SK-N-SH (cell line): ENCODE measurements at regions not wholly inside any gene's neighbourhood (a gene's known extent, or its start where the extent isn't known, plus 50 kb on each side); places are given as distances from the start of the nearest gene placed in this dataset.

Experiments used
- CTCF ChIA-PET: fragments of 300-600, 350-600 bp; formaldehyde crosslinking; extraction: SDS; loops from one replicate; lab custom pipeline; 2021; lab: Yijun Ruan, JAX
- POLR2A ChIA-PET: fragments of 350-600 bp; sonication (Branson Sonifier 250); formaldehyde crosslinking; extraction: SDS; loops from one replicate; lab custom pipeline; 2020; ENCODE audit warnings: antibody characterized with exemption, inconsistent platforms; lab: Yijun Ruan, JAX
- DNase-seq: peaks from one replicate; pipeline ENCODE4 v3.0.0; 2012
- H2AFZ ChIP-seq: fragments of 200-600 bp; sonication (generic); 2 replicates; pipeline ENCODE4 v1.8.1; 2016; ENCODE audit warnings: antibody characterized with exemption, mild to moderate bottlenecking, low read depth
- H3F3A ChIP-seq: fragments of 200-600 bp; sonication (generic); replicated peaks from 2 replicates; pipeline ENCODE3; 2016; ENCODE audit warnings: antibody characterized with exemption, mild to moderate bottlenecking; ENCODE audit not compliant: insufficient read depth
- H3K27ac ChIP-seq, 2 experiments: fragments of 200-500 bp in 1 of 2; fragments of 200-600 bp in 1 of 2; sonication (Bioruptor generic) in 1 of 2; sonication (generic), shearing (Covaris generic) in 1 of 2; 2 replicates each; pipeline versions ENCODE4 v1.5.1 to v1.6.1; 2014 to 2016; ENCODE audit warnings: low read depth in 2 of 2, inconsistent platforms in 1 of 2, low read length in 1 of 2, mild to moderate bottlenecking in 1 of 2, mixed read lengths in 1 of 2
- H3K27me3 ChIP-seq: fragments of 200-600 bp; sonication (generic), shearing (Covaris generic); 2 replicates; pipeline ENCODE4 v1.6.1; 2016; ENCODE audit warnings: mixed run types; ENCODE audit not compliant: insufficient read depth
- H3K36me3 ChIP-seq, 2 experiments: fragments of 200-500 bp in 1 of 2; fragments of 200-600 bp in 1 of 2; sonication (Bioruptor generic) in 1 of 2; sonication (generic) in 1 of 2; replicated peaks in 1 of 2; 2 replicates each; pipeline versions ENCODE3 to v1.5.1; 2014 to 2016; ENCODE audit warnings: low read length in 1 of 2, mild to moderate bottlenecking in 1 of 2; ENCODE audit not compliant: insufficient read depth in 2 of 2, control insufficient read depth in 1 of 2
- H3K4me1 ChIP-seq, 2 experiments: fragments of 200-500 bp in 1 of 2; fragments of 200-600 bp in 1 of 2; sonication (Bioruptor generic) in 1 of 2; sonication (generic), shearing (Covaris generic) in 1 of 2; 2 replicates each; pipeline versions ENCODE4 v1.5.1 to v1.6.1; 2014 to 2016; ENCODE audit warnings: low read depth in 1 of 2, low read length in 1 of 2, mixed run types in 1 of 2; ENCODE audit not compliant: insufficient read depth in 2 of 2, control insufficient read depth in 1 of 2
- H3K4me2 ChIP-seq: fragments of 200-600 bp; sonication (generic), shearing (Covaris generic); 2 replicates; pipeline ENCODE4 v1.6.1; 2017; ENCODE audit warnings: mixed run types
- H3K4me3 ChIP-seq, 2 experiments: fragments of 200-500 bp in 1 of 2; fragments of 200-600 bp in 1 of 2; sonication (Bioruptor generic) in 1 of 2; sonication (generic), shearing (Covaris generic) in 1 of 2; 2 replicates each; pipeline versions ENCODE4 v1.5.1 to v1.8.1; 2014 to 2016; ENCODE audit warnings: low read depth in 2 of 2, inconsistent platforms in 1 of 2, low read length in 1 of 2, mild to moderate bottlenecking in 1 of 2, mixed read lengths in 1 of 2, moderate library complexity in 1 of 2
- H3K79me2 ChIP-seq: fragments of 200-600 bp; sonication (generic); 2 replicates; pipeline ENCODE4 v1.8.1; 2017; ENCODE audit warnings: mild to moderate bottlenecking; ENCODE audit not compliant: insufficient read depth
- H3K9ac ChIP-seq: fragments of 200-600 bp; sonication (generic); 2 replicates; pipeline ENCODE4 v1.6.1; 2017; ENCODE audit warnings: mixed run types
- H3K9me2 ChIP-seq: fragments of 200-600 bp; sonication (generic); 2 replicates; pipeline ENCODE4 v1.6.1; 2017; ENCODE audit warnings: mixed run types
- H3K9me3 ChIP-seq: fragments of 200-600 bp; sonication (generic); 2 replicates; pipeline ENCODE4 v1.6.1; 2017; ENCODE audit warnings: mixed run types, mild to moderate bottlenecking, moderate library complexity
- H4K20me1 ChIP-seq: fragments of 200-600 bp; sonication (generic); 2 replicates; pipeline ENCODE4 v1.6.1; 2017; ENCODE audit warnings: mild to moderate bottlenecking, mixed run types; ENCODE audit not compliant: insufficient read depth
- CHD2 ChIP-seq: fragments of 150-350 bp; IDR thresholded peaks from 2 replicates; pipeline ENCODE4 v1.6.1; 2018; ENCODE audit warnings: low read length; ENCODE audit not compliant: partially characterized antibody
- FOXM1 ChIP-seq: IDR thresholded peaks from 2 replicates; pipeline ENCODE4 v1.4.0; 2012; ENCODE audit warnings: low read depth, mild to moderate bottlenecking
- JUND ChIP-seq: IDR thresholded peaks from 2 replicates; pipeline ENCODE4 v1.4.0; 2012
- MXI1 ChIP-seq: IDR thresholded peaks from 2 replicates; pipeline ENCODE4 v1.6.1; 2012; ENCODE audit warnings: mild to moderate bottlenecking, low read depth, low read length, improper control_type of control experiment
- PBX3 ChIP-seq: IDR thresholded peaks from 2 replicates; pipeline ENCODE4; 2012
- RCOR1 ChIP-seq: fragments of 150-350 bp; IDR thresholded peaks from 2 replicates; pipeline ENCODE4 v1.6.1; 2017; ENCODE audit warnings: antibody characterized with exemption, low read length
- RXRA ChIP-seq: IDR thresholded peaks from 2 replicates; pipeline ENCODE4 v1.4.0; 2012; ENCODE audit warnings: low read depth, mild to moderate bottlenecking, borderline replicate concordance
- SIN3A ChIP-seq: IDR thresholded peaks from 2 replicates; pipeline ENCODE4 v1.6.1; 2012; ENCODE audit warnings: low read depth, mild to moderate bottlenecking, low read length, moderate library complexity, borderline replicate concordance
- SMC3 ChIP-seq: IDR thresholded peaks from 2 replicates; pipeline ENCODE4 v1.6.1; 2012; ENCODE audit warnings: low read depth, low read length, improper control_type of control experiment
- TEAD4 ChIP-seq: IDR thresholded peaks from 2 replicates; pipeline ENCODE4 v1.4.0; 2012; ENCODE audit warnings: mild to moderate bottlenecking, borderline replicate concordance; ENCODE audit not compliant: insufficient read depth
- YY1 ChIP-seq: IDR thresholded peaks from 2 replicates; pipeline ENCODE4 v1.4.0; 2012; ENCODE audit warnings: low read depth, mild to moderate bottlenecking
- WGBS: methylation state at CpG from one replicate; pipeline ENCODE4 v1.1.6; 2017; ENCODE audit warnings: low lambda C conversion rate; 5-methylcytosine and 5-hydroxymethylcytosine counted together
- TF ChIP-seq, protein P1 (sequence below): IDR thresholded peaks from 2 replicates; pipeline ENCODE4 v1.4.0; 2012; ENCODE audit warnings: low read depth
- TF ChIP-seq, protein P2 (sequence below): fragments of 150-350 bp; IDR thresholded peaks from 2 replicates; pipeline ENCODE4 v1.6.1; 2016; ENCODE audit warnings: mild to moderate bottlenecking, low read depth, low read length

DNA sequence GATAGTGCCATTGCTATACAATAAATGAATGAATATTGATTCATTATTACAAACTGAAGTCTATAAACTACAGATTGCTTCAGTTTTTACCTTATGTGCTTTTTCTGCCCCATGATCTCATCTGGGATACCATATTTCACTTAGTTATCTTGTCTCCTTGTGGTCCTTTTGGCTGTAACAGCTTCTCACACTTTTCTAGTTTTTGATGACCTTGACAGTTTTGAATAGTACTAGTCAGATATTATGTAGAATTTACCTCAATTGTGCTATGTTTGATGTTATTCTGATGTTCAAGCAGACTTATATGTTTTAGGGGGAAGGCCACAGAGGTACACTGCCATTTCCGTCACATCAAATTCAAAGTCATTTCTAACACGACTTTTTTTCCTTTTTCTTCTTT lies 2364.3 kb upstream of the ACO1 start:
- H3K4me2 ChIP-seq: no peak overlapping the region
- no peaks in the 10 kb centered on the region for H4K20me1 ChIP-seq
- H3K36me3 ChIP-seq: no peaks in the 10 kb centered on the region
- no peaks in the 10 kb centered on the region for H3K79me2 ChIP-seq
- ChIA-PET POLR2A (no interaction called here), CTCF (no interaction called here)
- H3K9me2 ChIP-seq: no peaks in the 10 kb centered on the region
- H3K27ac ChIP-seq: no peak overlapping the region
- no peaks in the 10 kb centered on the region for H3K27me3 ChIP-seq
- H3K4me1 ChIP-seq: no peaks in the 10 kb centered on the region
- no peak for TF ChIP-seq FOXM1
- TF ChIP-seq, protein P1, sequence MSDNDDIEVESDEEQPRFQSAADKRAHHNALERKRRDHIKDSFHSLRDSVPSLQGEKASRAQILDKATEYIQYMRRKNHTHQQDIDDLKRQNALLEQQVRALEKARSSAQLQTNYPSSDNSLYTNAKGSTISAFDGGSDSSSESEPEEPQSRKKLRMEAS: no peak
- no peak for TF ChIP-seq CHD2
- no peak for TF ChIP-seq RXRA
- no peak for TF ChIP-seq JUND
- TF ChIP-seq, protein P2, sequence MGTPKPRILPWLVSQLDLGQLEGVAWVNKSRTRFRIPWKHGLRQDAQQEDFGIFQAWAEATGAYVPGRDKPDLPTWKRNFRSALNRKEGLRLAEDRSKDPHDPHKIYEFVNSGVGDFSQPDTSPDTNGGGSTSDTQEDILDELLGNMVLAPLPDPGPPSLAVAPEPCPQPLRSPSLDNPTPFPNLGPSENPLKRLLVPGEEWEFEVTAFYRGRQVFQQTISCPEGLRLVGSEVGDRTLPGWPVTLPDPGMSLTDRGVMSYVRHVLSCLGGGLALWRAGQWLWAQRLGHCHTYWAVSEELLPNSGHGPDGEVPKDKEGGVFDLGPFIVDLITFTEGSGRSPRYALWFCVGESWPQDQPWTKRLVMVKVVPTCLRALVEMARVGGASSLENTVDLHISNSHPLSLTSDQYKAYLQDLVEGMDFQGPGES: no peak
- TF ChIP-seq TEAD4: no peak
- TF ChIP-seq RCOR1: no peak
- TF ChIP-seq PBX3: no peak
- no peak for TF ChIP-seq MXI1
- no peak for TF ChIP-seq SMC3
- TF ChIP-seq SIN3A: no peak
- no peaks in the 10 kb centered on the region for H3F3A ChIP-seq
- no peak for DNase-seq
- no peaks in the 10 kb centered on the region for H3K9me3 ChIP-seq
- H3K4me3 ChIP-seq: no peak overlapping the region
- no peak overlapping the region for H2AFZ ChIP-seq
- WGBS: 73% methylated on average over 2 of the region's 2 CpGs
- H3K9ac ChIP-seq: no peak overlapping the region

DNA sequence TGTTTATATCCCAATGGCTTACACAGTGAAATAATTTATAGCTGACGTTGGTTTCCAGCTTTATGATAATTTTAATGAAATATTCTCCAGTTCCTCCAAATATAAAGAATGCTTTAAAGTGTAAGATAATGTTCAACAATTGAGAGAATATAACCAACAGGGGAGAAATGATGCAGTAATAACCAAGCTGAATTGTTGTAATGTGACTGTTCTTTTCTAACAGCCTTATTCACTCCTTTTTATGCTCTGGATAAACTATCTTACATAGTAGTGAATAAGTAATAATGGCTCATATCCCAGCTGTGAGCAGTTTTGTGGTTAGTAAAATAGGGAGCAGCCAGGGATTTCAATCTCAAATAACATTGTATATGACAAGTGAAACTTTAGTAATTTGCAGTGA lies 2348.7 kb upstream of the ACO1 start:
- Histone ChIP-seq H4K20me1 (no peaks in the 10 kb centered on the region), H3K4me1 (no peaks in the 10 kb centered on the region), H3K36me3 (no peaks in the 10 kb centered on the region), H3K79me2 (no peaks in the 10 kb centered on the region), H3K27me3 (no peaks in the 10 kb centered on the region), H3K4me2 (no peak overlapping the region), H3F3A (no peaks in the 10 kb centered on the region), H3K4me3 (no peak overlapping the region), H2AFZ (no peak overlapping the region), H3K9ac (no peak overlapping the region), H3K9me3 (no peaks in the 10 kb centered on the region), H3K27ac (no peak overlapping the region), H3K9me2 (no peaks in the 10 kb centered on the region)
- TF ChIP-seq SIN3A (no peak), YY1 (no peak), MXI1 (no peak)
- POLR2A ChIA-PET: no interaction called here
- 89% methylated on average over 1 of the region's 1 CpG for WGBS
- CTCF ChIA-PET: interaction anchor here (1.1 kb wide), 1 partner anchor 9 kb away, joined by 3 read pairs; no protein-coding TSS in a partner anchor
- DNase-seq: no peak
